ENCODE measurements at regions not wholly inside any gene's neighbourhood (a gene's known extent, or its start where the extent isn't known, plus 50 kb on each side); places are given as distances from the start of the nearest gene placed in this dataset.

- Histone ChIP-seq H3K4me3 (no peak overlapping the region), H3K36me3 (no peaks in the 10 kb centered on the region), H3K9me3 (no peaks in the 10 kb centered on the region), H3K4me1 (no peaks in the 10 kb centered on the region), H3K27me3 (no peaks in the 10 kb centered on the region), H3K27ac (no peak overlapping the region)
- no peak for DNase-seq
- intact Hi-C loops (cut with DNase I), result no loop called here
- no peak for TF ChIP-seq CTCF (IDR thresholded peaks at IDR 0.05)
- TF ChIP-seq POLR2A (IDR thresholded peaks at IDR 0.05), result no peak
- WGBS, 2 donors, result 38 to 50% methylated on average over 1 to 3 of the region's 3 CpGs
These were observed 63.4 kb upstream of the MAGEB2 start for GRCh38 chrX:30151964-30152363.

- intact Hi-C loops (cut with DNase I), result no loop called here
- no peaks in the 10 kb centered on the region for H3K27me3 ChIP-seq
- no peak for TF ChIP-seq POLR2A (IDR thresholded peaks at IDR 0.05)
- no peak for TF ChIP-seq CTCF (IDR thresholded peaks at IDR 0.05)
- H3K4me1 ChIP-seq, result no peaks in the 10 kb centered on the region
- no peak for DNase-seq
- H3K4me3 ChIP-seq, result no peak overlapping the region
- H3K9me3 ChIP-seq, result no peaks in the 10 kb centered on the region
- 71 to 79% methylated on average over 6 of the region's 7 CpGs for WGBS, 2 donors
- no peaks in the 10 kb centered on the region for H3K36me3 ChIP-seq
- no peak overlapping the region for H3K27ac ChIP-seq
These were observed 62.0 kb upstream of the MAGEB2 start for GRCh38 chrX:30153175-30153880.

GRCh38 chrX:30153881-30154260 is 61.5 kb upstream of the MAGEB2 start:
- H3K36me3 ChIP-seq, result no peaks in the 10 kb centered on the region
- no peaks in the 10 kb centered on the region for H3K27me3 ChIP-seq
- no peak for DNase-seq
- H3K4me1 ChIP-seq, result no peaks in the 10 kb centered on the region
- intact Hi-C loops (cut with DNase I), result no loop called here
- TF ChIP-seq POLR2A (IDR thresholded peaks at IDR 0.05) (no peak), CTCF (IDR thresholded peaks at IDR 0.05) (no peak)
- H3K4me3 ChIP-seq, result no peak overlapping the region
- no peaks in the 10 kb centered on the region for H3K9me3 ChIP-seq
- no peak overlapping the region for H3K27ac ChIP-seq
- WGBS, 2 donors, result 70 to 76% methylated on average over 4 of the region's 4 CpGs

- Histone ChIP-seq H3K4me3 (no peak overlapping the region), H3K9me3 (no peaks in the 10 kb centered on the region), H3K27me3 (no peaks in the 10 kb centered on the region), H3K4me1 (no peaks in the 10 kb centered on the region), H3K36me3 (no peaks in the 10 kb centered on the region), H3K27ac (no peak overlapping the region)
- TF ChIP-seq CTCF (IDR thresholded peaks at IDR 0.05) (no peak), POLR2A (IDR thresholded peaks at IDR 0.05) (no peak)
- no peak for DNase-seq
- WGBS, 2 donors, result 65 to 81% methylated on average over 2 of the region's 2 CpGs
- intact Hi-C loops (cut with DNase I), result no loop called here
These were observed 59.4 kb upstream of the MAGEB2 start for GRCh38 chrX:30156009-30156408.

GRCh38 chrX:30156880-30157560 is 58.3 kb upstream of the MAGEB2 start:
- Histone ChIP-seq H3K27ac (no peak overlapping the region), H3K36me3 (no peaks in the 10 kb centered on the region), H3K4me1 (no peaks in the 10 kb centered on the region), H3K9me3 (no peaks in the 10 kb centered on the region), H3K4me3 (no peak overlapping the region), H3K27me3 (no peaks in the 10 kb centered on the region)
- 43 to 50% methylated on average over 4 of the region's 4 CpGs for WGBS, 2 donors
- intact Hi-C loops (cut with DNase I), result no loop called here
- TF ChIP-seq POLR2A (IDR thresholded peaks at IDR 0.05) (no peak), CTCF (IDR thresholded peaks at IDR 0.05) (no peak)
- no peak for DNase-seq

All from esophagus squamous epithelium (tissue), 5 donors.